Adrenal gland (tissue), 9 donors: ENCODE measurements at regions not wholly inside any gene's neighbourhood (a gene's known extent, or its start where the extent isn't known, plus 50 kb on each side); places are given as distances from the start of the nearest gene placed in this dataset.
"Not testable (repeated sequence)": the region's sequence is repeated elsewhere in the genome, so short reads cannot be mapped to it uniquely, and the experiment has no call there.

ENCODE experiments used
- DNase-seq, 7 donors: peaks; one replicate each; pipeline ENCODE4 v3.0.0-alpha.2; 2019 to 2020
- H3K27ac ChIP-seq, 5 donors: fragments of 200-600 bp; sonication (generic) in 4 of 5; 1 replicate in 3 of 5; 2 replicates in 2 of 5; pipeline versions ENCODE4 v1.5.1 to v1.8.0; 2016 to 2020; ENCODE audit warnings: mild to moderate bottlenecking in 1 of 5
- H3K27me3 ChIP-seq: fragments of 200-600 bp; 2 replicates; pipeline ENCODE4 v1.8.0; 2021
- H3K36me3 ChIP-seq, 2 donors: fragments of 200-600 bp; replicated peaks in 1 of 2; 1 replicate in 1 of 2; 2 replicates in 1 of 2; pipeline versions ENCODE4 v1.5.1 to v1.8.0; 2018 to 2022
- H3K4me1 ChIP-seq, 2 donors: fragments of 200-600 bp; replicated peaks in 1 of 2; 1 replicate in 1 of 2; 2 replicates in 1 of 2; pipeline versions ENCODE4 v1.5.1 to v1.8.0; 2018 to 2021
- H3K4me3 ChIP-seq, 4 donors: fragments of 200-600 bp; sonication (generic) in 3 of 4; one replicate each; pipeline ENCODE4 v1.5.1; 2016 to 2018
- H3K9me3 ChIP-seq, 3 donors: fragments of 200-600 bp; sonication (generic) in 1 of 3; replicated peaks in 1 of 3; 1 replicate in 2 of 3; 2 replicates in 1 of 3; pipeline versions ENCODE4 v1.5.1 to v1.8.0; 2016 to 2021
- POLR2A ChIP-seq, 2 donors: fragments of 450-650 bp; IDR thresholded peaks; one replicate each; pipeline ENCODE4 v1.6.1; 2017; ENCODE audit warnings: antibody characterized with exemption in 2 of 2, mild to moderate bottlenecking in 2 of 2, moderate library complexity in 1 of 2
- WGBS, 4 donors: extraction: QIAGEN DNeasy Blood & Tissue Kit in 2 of 4; methylation state at CpG; one replicate each; pipeline versions ENCODE4 v1.1.5 to v1.1.7; 2013 to 2017; 5-methylcytosine and 5-hydroxymethylcytosine counted together
- intact Hi-C, 2 donors: fragments of 100-400 bp; cut with DNase I; formaldehyde crosslinking; loops; one replicate each; pipeline versions ENCODE4 v1.14.1 to v1.15.0; 2022 to 2023
- TF ChIP-seq, protein P1 (sequence below), 6 experiments: fragments of 450-650 bp in 4 of 6; fragments of 200-600 bp in 2 of 6; sonication (generic) in 1 of 6; IDR thresholded peaks; 1 replicate in 5 of 6; 2 replicates in 1 of 6; pipeline versions ENCODE4 v1.5.1 to v1.8.0; 2016 to 2021; ENCODE audit warnings: antibody characterized with exemption in 6 of 6, mild to moderate bottlenecking in 2 of 6, moderate library complexity in 1 of 6
- donor health status: healthy with polysubstance abuse.
- donor health status: Bipolar disorder and iron deficiency.
- donor health status: DM: yes; HTN: yes; CAD: no.
- donor health status: DM: no; HTN: no; CAD: no.
- donor health status: DM: no; HTN: no; CAD: no.

- 18 to 24% (median 21%) methylated on average over 10 to 15 of the region's 15 CpGs for WGBS, 4 donors
- intact Hi-C loops: loop anchor here in 1 of 2 donors (5.0 kb wide), 1 partner anchor 105 kb away; no protein-coding TSS in a partner anchor
- H3K4me3 ChIP-seq: no peak overlapping the region
- no peaks in the 10 kb centered on the region for H3K36me3 ChIP-seq
- DNase-seq: peak; percentile 62 to 84 (median 71)
- no peaks in the 10 kb centered on the region for H3K9me3 ChIP-seq
- no peaks in the 10 kb centered on the region for H3K27me3 ChIP-seq
- TF ChIP-seq POLR2A (IDR thresholded peaks at IDR 0.05): no peak
- TF ChIP-seq, protein P1, sequence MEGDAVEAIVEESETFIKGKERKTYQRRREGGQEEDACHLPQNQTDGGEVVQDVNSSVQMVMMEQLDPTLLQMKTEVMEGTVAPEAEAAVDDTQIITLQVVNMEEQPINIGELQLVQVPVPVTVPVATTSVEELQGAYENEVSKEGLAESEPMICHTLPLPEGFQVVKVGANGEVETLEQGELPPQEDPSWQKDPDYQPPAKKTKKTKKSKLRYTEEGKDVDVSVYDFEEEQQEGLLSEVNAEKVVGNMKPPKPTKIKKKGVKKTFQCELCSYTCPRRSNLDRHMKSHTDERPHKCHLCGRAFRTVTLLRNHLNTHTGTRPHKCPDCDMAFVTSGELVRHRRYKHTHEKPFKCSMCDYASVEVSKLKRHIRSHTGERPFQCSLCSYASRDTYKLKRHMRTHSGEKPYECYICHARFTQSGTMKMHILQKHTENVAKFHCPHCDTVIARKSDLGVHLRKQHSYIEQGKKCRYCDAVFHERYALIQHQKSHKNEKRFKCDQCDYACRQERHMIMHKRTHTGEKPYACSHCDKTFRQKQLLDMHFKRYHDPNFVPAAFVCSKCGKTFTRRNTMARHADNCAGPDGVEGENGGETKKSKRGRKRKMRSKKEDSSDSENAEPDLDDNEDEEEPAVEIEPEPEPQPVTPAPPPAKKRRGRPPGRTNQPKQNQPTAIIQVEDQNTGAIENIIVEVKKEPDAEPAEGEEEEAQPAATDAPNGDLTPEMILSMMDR (IDR thresholded peaks at IDR 0.05): peak; percentile 62 to 84 (median 74)
- H3K4me1 ChIP-seq: no peaks in the 10 kb centered on the region
- H3K27ac ChIP-seq: no peak overlapping the region
Observed at GRCh38 chr19:34041925-34042521, 130.3 kb upstream of the LSM14A start.

GRCh38 chr19:34044021-34044420, 128.3 kb upstream of the LSM14A start:
- H3K4me3 ChIP-seq: no peak overlapping the region
- no peaks in the 10 kb centered on the region for H3K36me3 ChIP-seq
- no peak overlapping the region for H3K27ac ChIP-seq
- no peaks in the 10 kb centered on the region for H3K27me3 ChIP-seq
- TF ChIP-seq, protein P1 (IDR thresholded peaks at IDR 0.05): no peak
- no peak for TF ChIP-seq POLR2A (IDR thresholded peaks at IDR 0.05)
- no peaks in the 10 kb centered on the region for H3K4me1 ChIP-seq
- H3K9me3 ChIP-seq: no peaks in the 10 kb centered on the region
- DNase-seq: no peak
- WGBS, 4 donors: 44 to 73% (median 61%) methylated on average over 2 of the region's 2 CpGs
- intact Hi-C loops: loop anchor here in 1 of 2 donors (5.0 kb wide), 1 partner anchor 103 kb away; no protein-coding TSS in a partner anchor

DNA sequence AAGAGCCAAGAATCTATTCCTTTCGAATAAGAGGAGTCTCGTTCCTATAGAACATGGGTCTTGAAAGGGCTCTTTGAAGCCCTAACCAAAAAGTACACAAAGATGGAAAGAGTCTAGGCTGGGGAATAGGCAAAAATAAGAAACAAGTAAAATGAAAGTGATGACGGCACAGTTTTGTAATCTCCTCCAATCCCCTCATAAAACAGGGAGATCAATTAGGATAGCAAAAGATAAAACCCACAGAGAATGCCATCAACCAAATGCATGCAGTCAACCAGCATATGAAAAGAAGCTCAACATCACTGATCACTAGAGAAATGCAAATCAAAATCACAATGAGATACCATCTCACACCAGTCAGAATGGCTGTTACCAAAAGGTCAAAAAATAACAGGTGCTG, 122.4 kb upstream of the LSM14A start:
- peaks cover 5% of the 10 kb centered on the region for H3K27me3 ChIP-seq
- H3K27ac ChIP-seq: no peak overlapping the region
- H3K9me3 ChIP-seq: no peaks in the 10 kb centered on the region
- H3K36me3 ChIP-seq: no peaks in the 10 kb centered on the region
- intact Hi-C loops: no loop called here
- H3K4me1 ChIP-seq: no peaks in the 10 kb centered on the region
- DNase-seq: no peak
- TF ChIP-seq, protein P1 (IDR thresholded peaks at IDR 0.05): no peak
- no peak for TF ChIP-seq POLR2A (IDR thresholded peaks at IDR 0.05)
- 72 to 78% (median 77%) methylated on average over 3 of the region's 3 CpGs for WGBS, 4 donors
- H3K4me3 ChIP-seq: no peak overlapping the region

- H3K4me1 ChIP-seq, H3K4me3 ChIP-seq, intact Hi-C loops, H3K9me3 ChIP-seq, DNase-seq, H3K27me3 ChIP-seq, H3K36me3 ChIP-seq, H3K27ac ChIP-seq: not testable (repeated sequence)
- WGBS, 4 donors: 75 to 86% (median 81%) methylated on average over 3 of the region's 3 CpGs
Observed at GRCh38 chr19:34050430-34050829, 121.9 kb upstream of the LSM14A start.

DNA sequence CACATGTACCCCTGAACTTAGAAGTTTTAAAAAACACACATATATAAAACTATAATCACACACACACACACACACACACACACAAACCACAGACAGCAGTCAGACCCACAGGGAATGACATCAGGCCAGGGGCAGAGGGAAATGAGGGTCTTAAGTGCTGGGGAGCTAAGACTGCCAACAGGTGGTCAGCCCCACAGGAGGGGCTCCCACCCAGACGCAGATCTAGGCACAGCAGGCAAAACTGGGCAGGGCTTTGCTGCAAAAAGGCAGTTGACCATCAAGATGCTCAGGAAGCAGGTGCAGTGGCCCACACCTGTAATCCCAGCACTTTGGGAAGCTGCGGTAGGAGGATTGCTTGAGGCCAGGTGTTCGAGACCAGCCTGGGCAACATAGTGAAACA, 121.0 kb upstream of the LSM14A start:
- no peaks in the 10 kb centered on the region for H3K9me3 ChIP-seq
- no peak overlapping the region for H3K27ac ChIP-seq
- no peak for TF ChIP-seq POLR2A (IDR thresholded peaks at IDR 0.05)
- TF ChIP-seq, protein P1 (IDR thresholded peaks at IDR 0.05): no peak
- WGBS, 4 donors: 77 to 90% (median 85%) methylated on average over 3 of the region's 3 CpGs
- H3K27me3 ChIP-seq: peaks cover 5% of the 10 kb centered on the region
- H3K36me3 ChIP-seq: no peaks in the 10 kb centered on the region
- H3K4me1 ChIP-seq: no peaks in the 10 kb centered on the region
- DNase-seq: no peak
- intact Hi-C loops: no loop called here
- H3K4me3 ChIP-seq: no peak overlapping the region
